GM18511 (cell line): ENCODE measurements at regions not wholly inside any gene's neighbourhood (a gene's known extent, or its start where the extent isn't known, plus 50 kb on each side); places are given as distances from the start of the nearest gene placed in this dataset.

Experiments
- ATAC-seq: cut with Tn5 transposase; IDR thresholded peaks from one replicate; pipeline ENCODE4 v1.9.1; 2021; ENCODE audit warnings: mild to moderate bottlenecking, moderate library complexity; ENCODE audit not compliant: unreplicated experiment

GRCh38 chr11:28472904-28473303 is 364.7 kb downstream of the METTL15 start:
- ATAC-seq = no peak

GRCh38 chr11:28471537-28471936 is 363.3 kb downstream of the METTL15 start:
- no peak for ATAC-seq

GRCh38 chr11:28470180-28470579 is 362.0 kb downstream of the METTL15 start:
- no peak for ATAC-seq

GRCh38 chr11:28466506-28466905 is 358.3 kb downstream of the METTL15 start:
- ATAC-seq = no peak

GRCh38 chr11:28464252-28464867 is 356.2 kb downstream of the METTL15 start:
- no peak for ATAC-seq

- no peak for ATAC-seq
These were observed 355.6 kb downstream of the METTL15 start for GRCh38 chr11:28463826-28464225.

- ATAC-seq = no peak
These were observed 353.7 kb downstream of the METTL15 start for GRCh38 chr11:28461846-28462245.

GRCh38 chr11:28461338-28461737 is 353.1 kb downstream of the METTL15 start:
- ATAC-seq = no peak

- no peak for ATAC-seq
These were observed 352.2 kb downstream of the METTL15 start for GRCh38 chr11:28460348-28460747.

GRCh38 chr11:28459912-28460311 is 351.7 kb downstream of the METTL15 start:
- ATAC-seq = no peak

GRCh38 chr11:28457481-28458065 is 349.4 kb downstream of the METTL15 start:
- ATAC-seq = no peak

- no peak for ATAC-seq
These were observed 340.0 kb downstream of the METTL15 start for GRCh38 chr11:28448186-28448585.

- no peak for ATAC-seq
These were observed 339.0 kb downstream of the METTL15 start for GRCh38 chr11:28447226-28447625.

- ATAC-seq = no peak
These were observed 333.9 kb downstream of the METTL15 start for GRCh38 chr11:28442131-28442530.

GRCh38 chr11:28439403-28439802 is 331.2 kb downstream of the METTL15 start:
- no peak for ATAC-seq

GRCh38 chr11:28420099-28420498 is 311.9 kb downstream of the METTL15 start:
- no peak for ATAC-seq

GRCh38 chr11:28417601-28418323 is 309.6 kb downstream of the METTL15 start:
- no peak for ATAC-seq

GRCh38 chr11:28412029-28412428 is 303.8 kb downstream of the METTL15 start:
- ATAC-seq = no peak

GRCh38 chr11:28401446-28401845 is 293.3 kb downstream of the METTL15 start:
- no peak for ATAC-seq

GRCh38 chr11:28400331-28401100 is 292.3 kb downstream of the METTL15 start:
- no peak for ATAC-seq

- ATAC-seq = no peak
These were observed 285.2 kb downstream of the METTL15 start for GRCh38 chr11:28393348-28393747.

GRCh38 chr11:28384418-28384817 is 276.2 kb downstream of the METTL15 start:
- no peak for ATAC-seq
